GM18511 (cell line): ENCODE measurements at regions not wholly inside any gene's neighbourhood (a gene's known extent, or its start where the extent isn't known, plus 50 kb on each side); places are given as distances from the start of the nearest gene placed in this dataset.
A peak's percentile ranks its signal among the peaks of the same experiment; 100 is the strongest.
"Not testable (repeated sequence)": the region's sequence is repeated elsewhere in the genome, so short reads cannot be mapped to it uniquely, and the experiment has no call there.

Experiments used
- ATAC-seq: cut with Tn5 transposase; IDR thresholded peaks from one replicate; pipeline ENCODE4 v1.9.1; 2021; ENCODE audit warnings: mild to moderate bottlenecking, moderate library complexity; ENCODE audit not compliant: unreplicated experiment

GRCh38 chr14:55973911-55974630 is 144.1 kb upstream of the PELI2 start:
- ATAC-seq, result no peak

DNA sequence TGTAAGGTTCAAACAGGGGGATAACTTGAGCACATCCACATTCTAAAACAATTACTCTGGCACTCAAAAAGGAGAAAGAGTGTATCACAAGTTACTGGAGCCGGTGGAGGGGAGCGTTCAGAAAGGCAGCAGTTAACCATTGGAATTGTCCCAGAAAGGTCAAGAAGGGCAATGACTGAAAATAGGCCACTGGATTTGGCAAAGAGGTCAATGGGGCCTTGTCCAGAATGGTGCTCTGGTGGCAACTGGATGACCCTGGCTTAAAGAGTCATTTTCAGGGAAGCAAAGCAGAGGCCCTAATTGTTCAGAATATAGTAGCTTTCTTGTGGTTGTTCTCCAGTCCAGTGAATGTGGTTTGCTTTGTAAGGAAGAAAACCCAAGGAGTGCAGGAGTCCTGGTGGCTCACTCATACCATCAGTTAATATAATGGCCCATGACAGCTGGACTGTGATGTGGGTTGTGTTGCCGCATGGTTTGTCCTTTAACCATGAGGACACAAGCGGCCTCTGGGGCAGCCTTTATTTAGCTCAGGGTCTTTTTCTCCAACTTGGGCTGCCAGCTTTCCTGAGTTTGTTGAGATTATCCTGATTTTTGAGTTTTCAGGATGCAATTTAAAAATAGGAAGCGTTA is 142.8 kb upstream of the PELI2 start:
- ATAC-seq, result no peak

- no peak for ATAC-seq
Measured at GRCh38 chr14:55976219-55976618, 142.0 kb upstream of the PELI2 start.

DNA sequence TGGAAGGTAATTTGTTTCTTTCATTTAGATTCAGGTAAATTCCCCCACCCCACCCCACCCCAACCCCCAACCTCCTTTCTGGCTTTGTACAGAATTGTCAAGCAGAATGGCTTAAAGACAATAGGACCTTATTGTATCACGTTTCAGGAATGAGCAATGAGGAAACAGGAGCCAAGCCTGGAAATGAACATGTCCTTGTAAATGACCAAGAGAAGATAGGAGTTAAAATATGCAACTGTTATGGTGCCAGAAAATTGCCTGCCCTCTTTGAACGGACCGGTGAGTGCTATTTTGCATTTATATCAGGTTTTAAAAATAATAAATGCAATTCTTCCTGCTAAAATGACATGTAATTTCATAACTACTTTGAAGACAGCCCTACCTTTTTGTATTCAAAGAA is 141.6 kb upstream of the PELI2 start:
- no peak for ATAC-seq

DNA sequence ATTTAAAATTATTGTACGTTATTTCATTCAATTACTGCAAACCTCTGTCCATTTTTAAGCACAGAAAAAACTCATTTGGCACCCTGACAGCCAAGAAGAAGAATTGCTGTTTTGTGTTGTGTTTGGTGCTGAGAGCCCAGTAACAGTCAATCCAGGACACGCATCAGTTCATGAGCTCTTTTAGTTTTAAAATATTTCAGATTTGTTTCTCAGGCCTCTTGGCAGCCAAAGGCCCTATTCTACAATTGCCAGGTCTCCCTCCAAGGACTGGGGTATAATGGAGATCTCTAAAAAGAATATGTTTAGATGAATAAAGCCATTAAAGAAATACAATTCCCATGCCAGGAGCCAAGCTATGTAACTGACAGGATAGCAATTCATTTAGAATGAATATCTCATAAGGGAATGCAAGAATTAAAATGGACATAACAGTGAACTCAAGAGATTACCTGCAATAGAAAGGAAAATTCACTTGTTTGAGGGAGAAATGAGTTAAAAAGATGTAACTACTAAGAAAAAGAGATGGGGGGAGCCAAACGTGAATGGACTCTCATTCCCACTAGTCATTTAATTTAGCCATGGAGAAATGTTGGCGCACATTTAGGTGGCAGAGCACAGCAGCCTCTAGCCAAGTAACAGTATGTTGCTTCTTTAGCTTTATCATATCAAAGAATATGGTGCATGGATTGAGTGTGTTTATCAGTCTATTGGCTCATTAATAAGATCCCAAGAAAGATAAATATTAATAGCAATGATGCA is 140.6 kb upstream of the PELI2 start:
- ATAC-seq, result no peak

- ATAC-seq, result no peak
Measured at GRCh38 chr14:55979096-55979495, 139.1 kb upstream of the PELI2 start.

DNA sequence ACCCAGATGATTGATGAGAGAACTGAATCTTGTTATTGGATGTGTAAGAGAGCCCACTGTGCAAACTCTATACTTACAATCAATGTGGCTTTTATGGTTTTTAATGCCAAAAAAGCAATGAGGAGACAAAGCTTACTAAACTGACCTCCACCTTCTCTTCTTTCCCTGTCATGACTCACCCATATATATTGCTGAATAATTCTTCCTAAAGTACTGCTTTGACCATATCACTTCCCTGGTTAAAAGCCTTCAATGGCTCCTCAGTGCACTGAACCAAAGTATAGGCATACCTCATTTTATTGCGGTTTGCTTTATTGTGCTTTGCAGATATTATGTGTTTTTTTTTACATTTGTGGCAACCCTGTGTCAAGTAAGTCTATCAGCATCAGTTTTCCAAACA is 138.4 kb upstream of the PELI2 start:
- no peak for ATAC-seq

DNA sequence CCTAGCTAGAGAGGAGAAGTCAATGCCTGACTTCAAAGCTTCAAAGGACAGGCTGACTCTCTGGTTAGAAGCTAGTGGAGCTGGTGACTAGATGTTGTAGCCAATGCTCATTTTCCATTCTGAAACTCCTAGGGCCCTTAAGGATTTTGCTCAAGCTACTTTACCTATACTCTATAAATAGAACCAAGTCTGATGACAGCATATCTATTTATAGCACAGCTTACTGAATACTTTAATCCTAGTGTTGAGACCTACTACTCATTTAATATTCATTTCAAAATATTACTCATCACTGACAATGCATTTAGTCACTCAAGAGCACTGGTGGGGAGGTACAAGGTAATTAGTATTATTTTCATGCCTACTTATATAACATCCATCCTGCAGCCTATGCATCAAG is 137.2 kb upstream of the PELI2 start:
- ATAC-seq, result no peak

GRCh38 chr14:55986069-55986468 is 132.1 kb upstream of the PELI2 start:
- ATAC-seq, result no peak

DNA sequence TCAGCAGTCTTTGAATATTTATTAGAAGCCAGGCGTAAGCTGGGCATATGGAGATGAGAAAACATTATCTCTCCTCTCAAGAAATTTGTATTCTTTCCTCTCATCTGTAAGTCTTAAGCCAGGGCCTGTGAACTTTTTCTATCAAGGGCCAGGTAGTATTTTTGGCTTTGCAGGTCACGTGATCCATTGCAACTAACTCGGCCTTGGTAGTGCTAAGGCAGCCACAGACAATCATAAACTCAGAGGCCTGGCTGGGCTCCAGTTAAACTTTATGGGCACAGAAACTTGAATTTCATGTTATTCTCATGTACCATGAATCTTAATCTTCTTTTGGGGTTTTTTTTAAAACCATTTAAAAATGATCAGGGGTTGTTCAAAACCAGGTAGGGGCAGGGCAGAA is 117.4 kb upstream of the PELI2 start:
- no peak for ATAC-seq

- ATAC-seq, result no peak
Measured at GRCh38 chr14:56002342-56002741, 115.9 kb upstream of the PELI2 start.

DNA sequence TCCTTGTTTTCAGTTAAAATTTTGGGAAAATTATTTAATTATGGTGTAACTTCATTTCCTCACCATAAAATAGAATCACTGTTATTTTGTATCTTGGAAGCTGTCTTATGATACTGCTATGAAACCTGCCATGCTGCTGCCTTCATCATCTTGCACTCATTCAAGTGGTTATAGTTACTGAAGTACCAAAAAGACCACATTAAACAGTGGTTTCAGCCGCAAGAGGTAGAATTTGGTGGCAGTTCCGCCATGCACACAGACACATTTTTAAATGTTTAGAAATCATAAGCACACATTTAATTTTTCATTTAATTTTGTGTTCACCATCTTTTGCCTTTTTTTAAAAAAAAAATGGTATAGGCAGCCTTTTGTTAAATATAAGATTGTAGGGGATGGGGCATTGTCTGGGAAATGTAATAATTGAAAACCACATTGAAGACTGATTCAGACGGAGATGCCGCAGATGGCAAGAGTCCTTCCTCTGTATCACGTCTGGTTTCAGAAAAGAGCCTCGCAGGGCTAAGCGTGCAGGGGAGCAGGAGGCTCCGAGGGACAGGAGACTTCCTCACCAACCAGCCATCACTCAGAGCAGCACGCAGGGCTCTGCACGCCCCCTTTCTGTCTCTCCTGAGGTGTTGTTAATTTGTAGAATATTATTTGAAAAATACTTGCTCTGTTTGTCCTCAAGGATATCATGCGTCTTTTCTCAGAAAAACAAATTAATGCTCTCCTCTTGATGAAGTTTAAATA is 115.2 kb upstream of the PELI2 start:
- peak; percentile 71 for ATAC-seq

DNA sequence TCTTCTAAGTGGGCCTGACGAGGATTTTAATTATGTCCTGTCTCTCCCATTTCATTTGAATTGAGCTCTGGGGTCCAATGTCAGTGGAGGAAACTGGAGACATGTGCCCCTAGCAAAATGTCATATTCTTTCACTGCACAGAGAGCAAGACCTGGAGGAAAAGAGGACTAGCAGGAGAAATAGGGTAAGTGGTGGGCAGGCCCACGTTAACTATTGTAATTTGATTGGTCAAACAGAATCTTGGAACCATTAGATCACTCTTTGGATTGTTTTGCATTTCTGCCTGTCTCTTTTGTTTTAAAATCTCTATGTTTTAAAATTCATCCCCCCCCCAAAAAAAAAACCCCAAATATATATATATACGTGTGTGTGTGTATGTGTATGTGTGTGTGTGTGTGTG is 113.9 kb upstream of the PELI2 start:
- no peak for ATAC-seq

DNA sequence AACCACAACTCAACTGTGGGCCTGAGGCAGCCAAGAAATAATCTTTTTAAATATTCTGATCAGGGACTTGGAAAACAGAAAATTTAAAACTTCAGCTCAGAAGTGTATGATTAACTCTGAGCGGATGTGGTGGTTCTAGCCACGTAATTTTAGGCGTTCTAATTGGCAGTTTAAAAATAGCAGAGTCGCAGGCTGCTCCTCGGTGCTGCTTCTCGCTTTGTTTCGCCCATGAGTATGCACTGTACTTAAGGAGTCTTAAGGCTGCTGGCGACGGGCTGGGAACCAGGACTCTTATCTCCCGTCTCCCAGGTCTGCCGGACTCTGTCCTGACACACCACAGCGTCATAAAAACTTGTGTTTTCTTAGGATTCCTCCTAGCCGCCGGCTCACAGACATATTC is 113.4 kb upstream of the PELI2 start:
- peak; percentile 85 for ATAC-seq

DNA sequence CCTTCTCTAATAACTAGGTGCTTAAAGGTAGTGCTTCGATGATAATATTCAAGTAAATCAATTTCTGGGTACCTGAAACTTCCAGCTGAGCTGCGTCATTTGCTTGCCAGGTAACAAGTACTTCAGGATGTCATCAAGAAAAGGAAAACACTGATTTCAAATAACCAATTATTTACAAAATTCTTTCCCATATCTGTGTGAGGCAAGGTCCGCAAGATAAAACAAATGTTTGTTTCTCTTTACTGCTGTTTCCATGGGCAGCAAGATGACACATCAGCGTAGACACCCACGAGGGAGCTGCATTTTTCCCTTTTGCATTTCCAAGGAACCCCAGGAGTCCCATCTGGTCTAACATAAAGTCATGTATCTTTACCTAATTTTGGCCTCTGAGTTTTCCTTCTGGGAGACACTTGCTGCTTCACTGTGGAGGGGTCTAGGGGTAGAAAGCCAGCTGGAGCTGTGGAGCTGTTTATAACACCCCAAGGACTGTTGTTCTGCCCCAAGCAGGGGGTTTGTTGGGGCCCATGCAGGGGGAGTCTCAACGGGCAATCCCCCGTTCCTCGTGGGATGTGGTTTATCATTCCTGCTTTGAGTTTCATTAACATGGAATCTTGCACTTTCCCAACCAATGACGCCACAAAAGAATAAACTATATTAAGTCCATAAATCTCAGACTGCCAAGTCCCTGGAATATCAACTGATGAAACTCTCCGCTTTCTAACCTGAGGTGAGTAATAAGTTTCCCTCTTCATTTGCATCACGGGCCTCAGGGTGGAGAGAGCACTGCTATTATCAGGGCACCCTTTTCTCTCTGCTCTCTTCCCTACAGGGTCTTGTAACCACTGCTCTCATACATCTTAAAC is 112.8 kb upstream of the PELI2 start:
- peak; percentile 3 for ATAC-seq

DNA sequence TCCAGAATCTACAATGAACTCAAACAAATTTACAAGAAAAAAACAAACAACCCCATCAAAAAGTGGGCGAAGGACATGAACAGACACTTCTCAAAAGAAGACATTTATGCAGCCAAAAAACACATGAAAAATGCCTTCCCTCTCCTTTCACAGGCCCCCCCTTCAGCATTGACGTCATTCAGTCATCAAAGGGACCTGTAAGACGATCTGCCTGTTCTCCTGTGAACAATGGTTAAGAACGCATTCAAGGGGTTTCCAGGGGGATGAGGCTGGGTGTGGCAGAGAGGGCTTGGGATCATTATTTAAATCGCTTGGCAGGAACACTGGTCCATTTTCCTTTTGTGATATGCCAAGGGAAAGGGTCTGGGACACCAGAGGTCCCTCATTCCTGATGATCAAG is 110.7 kb upstream of the PELI2 start:
- not testable (repeated sequence) for ATAC-seq

DNA sequence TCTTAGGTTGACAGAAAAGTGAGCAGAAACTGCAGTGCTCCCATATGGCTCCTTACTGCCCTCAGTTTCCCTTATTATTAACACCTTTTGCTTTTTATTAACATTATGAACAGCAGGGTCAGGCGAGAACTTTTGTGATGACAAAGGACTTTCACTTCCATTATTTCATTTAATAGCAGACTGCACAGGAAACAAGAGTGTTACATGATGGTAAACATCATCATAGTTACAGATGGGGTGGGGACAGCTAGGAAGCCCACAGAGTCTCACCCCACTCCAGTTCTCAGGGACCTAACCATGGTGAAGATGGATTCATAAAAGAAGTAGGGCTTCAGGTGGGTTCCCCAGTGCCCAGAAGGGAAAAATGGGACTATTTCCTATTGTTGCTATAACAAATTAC is 110.1 kb upstream of the PELI2 start:
- ATAC-seq, result no peak

- not testable (repeated sequence) for ATAC-seq
Measured at GRCh38 chr14:56008661-56009060, 109.5 kb upstream of the PELI2 start.

DNA sequence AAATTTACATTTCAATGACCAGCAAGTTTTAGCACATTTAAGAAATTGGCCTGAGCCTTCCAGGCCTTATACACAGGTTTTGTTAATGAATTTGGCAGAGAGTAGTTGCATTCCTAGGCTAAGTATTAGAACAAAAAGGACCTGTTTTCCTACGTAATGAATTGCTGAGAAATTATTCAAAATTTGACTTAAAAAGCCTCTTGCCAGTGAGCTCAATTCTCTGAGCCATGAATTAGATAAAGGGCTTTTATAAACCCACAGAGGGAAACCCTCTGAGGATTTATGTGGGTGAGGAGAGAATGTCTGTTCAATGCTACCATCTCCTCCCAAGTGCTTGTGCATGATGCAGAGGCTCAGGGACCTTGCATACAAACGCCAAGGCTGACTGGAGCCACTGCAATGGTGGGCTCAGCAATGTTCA is 94.5 kb upstream of the PELI2 start:
- ATAC-seq, result no peak

- ATAC-seq, result no peak
Measured at GRCh38 chr14:56025191-56025590, 93.0 kb upstream of the PELI2 start.
